ENCODE measurements at regions not wholly inside any gene's neighbourhood (a gene's known extent, or its start where the extent isn't known, plus 50 kb on each side); places are given as distances from the start of the nearest gene placed in this dataset.

GRCh38 chr18:30066288-30066687, 976.3 kb downstream of the DSC3 start:
- DNase-seq (ENCODE audit: low spot score) = no peak

- DNase-seq (ENCODE audit: low spot score) = no peak
Measured at GRCh38 chr18:30057398-30057797, 985.1 kb downstream of the DSC3 start.

DNA sequence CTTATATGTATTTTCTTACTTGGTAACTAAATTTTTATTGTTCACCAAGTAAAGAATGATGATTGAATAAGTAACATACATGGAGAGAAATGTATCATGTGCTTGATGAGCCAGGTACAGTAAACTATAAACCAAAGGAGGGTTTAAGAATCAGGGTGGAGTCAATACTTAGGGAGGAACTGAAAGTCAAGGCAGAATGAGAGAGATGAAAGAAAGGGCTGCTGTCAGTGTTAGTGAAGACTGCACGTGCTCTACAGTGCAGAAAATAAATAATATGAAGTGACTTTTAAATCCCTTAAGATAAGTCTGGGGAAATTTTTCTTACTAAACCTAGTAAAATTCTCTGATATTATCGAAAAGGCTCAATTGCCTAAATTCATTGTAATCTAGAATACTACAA, 986.0 kb downstream of the DSC3 start:
- no peak for DNase-seq (ENCODE audit: low spot score)

GRCh38 chr18:30044496-30044895, 998.0 kb downstream of the DSC3 start:
- no peak for DNase-seq (ENCODE audit: low spot score)

DNA sequence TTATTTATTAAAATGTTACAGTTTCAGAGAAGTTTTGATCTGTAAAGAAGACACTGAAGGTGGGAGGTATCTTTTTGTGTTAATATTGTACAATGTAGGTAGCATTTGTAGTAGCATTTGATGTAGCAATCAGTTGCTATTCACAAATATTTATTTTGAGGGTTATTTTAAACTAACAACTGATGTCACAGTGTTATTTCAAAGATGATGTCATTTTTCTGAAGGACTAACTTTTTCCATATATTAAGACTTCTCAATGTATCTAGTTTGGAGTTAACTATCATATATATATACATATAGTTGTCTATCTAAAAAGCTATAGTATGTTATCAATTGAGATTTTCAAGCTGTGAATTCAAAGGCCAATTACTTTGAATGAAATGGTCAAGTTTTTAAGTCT, 1003.3 kb downstream of the DSC3 start:
- no peak for DNase-seq (ENCODE audit: low spot score)

DNA sequence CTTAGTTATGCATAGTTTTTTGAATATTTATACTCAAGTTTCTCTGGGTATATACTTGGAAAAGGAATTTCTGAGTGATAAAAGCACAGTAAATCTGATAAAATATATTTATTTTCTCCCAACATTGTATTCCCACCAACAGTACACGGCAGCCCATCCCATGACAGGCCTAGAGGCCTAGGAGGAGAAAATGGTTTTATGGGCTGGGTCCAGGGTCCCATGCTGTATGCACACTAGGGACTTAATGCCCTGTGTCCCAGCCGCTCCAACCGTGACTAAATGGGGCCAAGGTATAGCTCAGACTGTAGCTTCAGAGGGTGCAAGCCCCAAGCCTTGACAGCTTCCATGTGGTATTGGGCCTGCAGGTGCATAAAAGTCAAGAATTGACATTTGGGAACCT, 1007.7 kb downstream of the DSC3 start:
- no peak for DNase-seq (ENCODE audit: low spot score)

- no peak for DNase-seq (ENCODE audit: low spot score)
Measured at GRCh38 chr18:30016179-30016578, 1026.4 kb downstream of the DSC3 start.

DNA sequence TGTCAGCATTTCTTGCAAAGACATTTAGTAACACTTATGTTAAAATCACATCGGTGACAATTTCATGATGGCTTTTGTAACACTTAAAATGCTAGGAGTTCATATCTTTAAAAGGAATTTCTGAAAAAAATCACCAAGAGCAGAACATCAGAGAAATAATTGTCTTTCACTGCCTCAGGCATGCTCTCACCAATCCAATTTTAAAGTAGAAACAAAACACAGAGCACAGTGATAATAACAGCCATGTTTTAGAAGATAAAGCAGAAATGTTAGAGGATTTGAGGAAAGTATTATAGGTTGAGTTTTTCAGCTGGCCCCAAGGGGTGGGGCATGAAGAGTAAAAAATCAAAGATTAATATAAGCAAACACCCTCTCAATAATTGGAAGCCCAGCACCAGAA, 1037.6 kb downstream of the DSC3 start:
- DNase-seq (ENCODE audit: low spot score) = no peak

DNA sequence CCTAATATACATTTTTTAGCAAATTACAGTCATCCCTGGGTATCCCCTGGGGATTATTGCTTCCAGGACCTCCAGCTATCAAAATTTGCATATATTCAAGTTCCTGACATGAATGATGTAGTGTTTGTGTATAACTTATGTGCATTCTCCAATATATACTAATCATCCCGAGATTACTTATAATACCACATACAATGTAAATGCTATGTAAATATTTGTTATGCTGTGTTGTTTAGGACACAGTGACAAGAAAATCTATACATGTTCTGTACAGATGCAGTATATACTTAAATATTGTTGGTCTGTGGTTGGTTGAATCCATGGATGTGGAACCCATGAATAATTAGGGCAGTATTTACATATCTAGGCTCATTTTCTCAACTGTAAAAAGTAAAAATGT, 1060.3 kb downstream of the DSC3 start:
- DNase-seq (ENCODE audit: low spot score) = no peak

DNA sequence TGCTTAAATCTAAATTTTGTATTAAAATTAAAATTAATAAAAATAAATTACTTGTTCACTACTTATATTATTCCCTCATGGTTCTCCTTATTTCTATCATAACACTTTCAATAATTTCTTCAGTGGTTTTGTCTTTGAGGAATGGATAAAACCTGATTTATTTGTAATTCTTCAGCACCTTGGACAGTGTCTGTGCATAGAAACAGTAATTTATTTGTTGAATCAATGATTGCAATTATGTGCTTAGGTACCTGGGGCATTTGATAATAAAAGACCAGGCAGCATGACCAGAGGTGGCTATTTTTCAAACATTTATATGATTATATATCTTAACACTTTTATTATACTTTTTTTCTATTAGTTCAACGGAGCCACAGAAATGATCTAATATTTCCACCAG, 1062.7 kb downstream of the DSC3 start:
- DNase-seq (ENCODE audit: low spot score) = peak; percentile 7

GRCh38 chr18:29969876-29970275, 1072.7 kb downstream of the DSC3 start:
- peak; percentile 21 for DNase-seq (ENCODE audit: low spot score)

DNA sequence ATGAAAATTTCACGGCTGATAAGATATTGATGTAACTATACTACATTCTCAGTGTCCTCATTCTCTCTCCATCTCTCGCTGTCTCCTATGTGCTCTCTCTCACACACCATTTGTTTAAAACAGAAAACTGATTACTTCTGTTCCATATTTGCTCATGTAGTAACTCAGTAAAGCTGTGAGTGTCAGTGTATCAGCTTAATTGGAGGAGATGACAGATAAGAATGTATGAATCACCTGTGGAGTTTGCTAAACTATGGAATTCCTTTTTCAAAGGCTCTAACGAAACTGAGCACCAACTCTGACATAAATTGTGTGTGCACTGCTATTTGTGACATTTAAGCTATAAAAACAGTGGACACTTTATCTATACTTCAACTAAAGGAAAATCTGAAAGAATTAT, 1080.0 kb downstream of the DSC3 start:
- DNase-seq (ENCODE audit: low spot score) = no peak

- no peak for DNase-seq (ENCODE audit: low spot score)
Measured at GRCh38 chr18:29960539-29960938, 1082.0 kb downstream of the DSC3 start.

DNA sequence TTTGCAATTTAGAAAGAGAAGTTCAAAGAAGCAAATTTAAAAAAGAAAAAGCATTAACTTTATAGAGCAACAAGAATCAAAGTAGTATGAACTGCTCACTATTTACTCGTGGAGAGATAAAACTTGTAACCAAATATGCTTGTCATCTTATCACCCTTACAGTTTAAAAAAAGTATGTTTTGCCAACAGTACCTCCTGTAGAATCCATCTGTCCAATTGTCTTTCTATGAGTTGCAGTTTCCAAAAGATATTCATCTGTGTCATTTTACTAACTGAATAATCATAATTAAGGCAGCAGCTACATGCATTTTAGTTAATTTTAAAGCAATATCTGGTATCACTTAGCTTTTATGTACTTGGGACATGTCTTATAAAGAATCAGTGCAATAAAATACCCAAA, 1112.3 kb downstream of the DSC3 start:
- no peak for DNase-seq (ENCODE audit: low spot score)

- no peak for DNase-seq (ENCODE audit: low spot score)
Measured at GRCh38 chr18:29928081-29928480, 1114.5 kb downstream of the DSC3 start.

DNA sequence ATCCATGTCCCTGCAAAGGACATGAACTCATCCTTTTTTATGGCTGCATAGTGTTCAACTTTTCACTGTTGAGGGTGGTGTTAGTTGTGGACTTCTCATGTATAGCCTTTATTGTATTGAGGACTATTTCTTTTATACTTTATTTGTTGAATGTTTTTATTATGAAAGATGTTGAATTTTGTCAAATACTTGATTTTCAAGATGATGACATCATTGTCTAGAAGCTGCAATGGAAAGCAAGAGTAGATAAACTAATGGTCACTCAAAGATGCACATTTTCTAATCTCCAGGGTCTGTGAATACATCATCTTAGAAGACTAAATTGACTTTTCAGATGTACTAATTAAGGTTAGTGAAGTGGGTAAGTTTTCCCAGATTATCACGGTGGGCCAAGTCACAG, 1117.0 kb downstream of the DSC3 start:
- DNase-seq (ENCODE audit: low spot score) = no peak

- DNase-seq (ENCODE audit: low spot score) = no peak
Measured at GRCh38 chr18:29912351-29912750, 1130.2 kb downstream of the DSC3 start.

DNA sequence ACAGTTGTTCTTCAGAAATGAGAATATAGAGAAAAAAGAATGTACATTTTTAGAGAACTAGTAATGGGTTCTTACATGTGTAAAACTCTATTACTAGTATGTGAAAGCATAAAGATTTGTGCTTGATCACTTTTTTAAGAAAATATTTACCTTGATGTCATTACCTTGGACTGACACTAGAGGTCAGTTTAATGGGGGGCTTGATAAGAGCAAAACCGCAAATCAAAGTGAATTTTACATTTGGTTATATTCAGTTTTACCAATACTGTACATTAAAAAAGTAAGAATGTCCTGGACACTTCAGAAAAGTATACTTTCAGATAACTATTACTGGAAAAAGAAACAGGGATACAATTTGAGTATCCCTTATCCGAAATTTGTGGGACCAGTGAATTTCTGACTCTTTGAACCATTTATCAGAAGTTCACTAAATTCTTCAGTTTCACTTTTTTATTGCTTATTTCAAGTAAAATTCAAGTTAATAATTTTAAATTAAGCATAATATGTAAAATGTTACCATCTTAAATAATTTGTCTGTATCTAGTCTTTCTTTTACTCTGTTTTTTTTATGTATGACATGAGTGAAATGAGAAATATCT, 1149.5 kb downstream of the DSC3 start:
- DNase-seq (ENCODE audit: low spot score) = peak; percentile 9

- DNase-seq (ENCODE audit: low spot score) = no peak
Measured at GRCh38 chr18:29883114-29883513, 1159.4 kb downstream of the DSC3 start.

DNA sequence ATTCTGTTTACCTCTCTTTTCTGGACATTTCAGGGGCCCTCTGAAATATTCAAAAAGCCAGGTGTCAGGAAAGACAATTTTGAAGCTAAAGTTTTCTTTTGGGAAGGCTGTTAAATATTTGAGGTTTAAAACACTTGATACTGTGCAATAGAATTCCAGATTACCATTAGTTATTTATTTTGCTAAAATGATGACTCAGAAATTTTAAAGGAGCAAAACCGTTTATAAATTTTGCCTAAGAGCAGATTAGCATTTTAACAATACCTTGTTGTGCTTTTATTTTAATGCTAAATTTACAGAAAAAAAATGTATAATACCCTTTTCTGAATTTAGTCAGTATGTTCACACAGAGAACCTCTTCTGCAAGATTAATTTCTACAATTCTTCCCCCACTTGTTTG, 1159.9 kb downstream of the DSC3 start:
- no peak for DNase-seq (ENCODE audit: low spot score)

GRCh38 chr18:29879763-29880162, 1162.8 kb downstream of the DSC3 start:
- DNase-seq (ENCODE audit: low spot score) = no peak

GRCh38 chr18:29874519-29875098, 1167.9 kb downstream of the DSC3 start:
- peak; percentile 34 for DNase-seq (ENCODE audit: low spot score)

DNA sequence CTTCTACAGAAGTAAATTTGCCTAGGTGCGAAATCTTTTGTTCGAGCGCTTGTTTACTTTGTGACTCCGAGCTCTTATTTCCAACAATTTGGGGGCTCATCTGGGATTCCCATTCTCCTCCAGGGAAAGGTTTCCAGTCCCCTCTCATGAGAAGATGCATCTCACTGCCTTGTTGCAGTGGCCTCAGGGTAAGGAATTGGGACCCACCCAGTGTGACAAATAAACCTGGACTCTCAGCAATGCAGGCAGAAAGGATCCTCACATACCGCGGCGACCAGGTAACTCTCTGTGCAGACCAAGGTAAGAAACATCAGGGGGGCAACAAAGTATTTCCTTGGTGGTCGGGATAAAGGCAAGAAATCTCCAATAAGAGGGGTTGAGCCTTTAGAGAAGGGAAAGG, 1169.3 kb downstream of the DSC3 start:
- no peak for DNase-seq (ENCODE audit: low spot score)

- DNase-seq (ENCODE audit: low spot score) = no peak
Measured at GRCh38 chr18:29871246-29871645, 1171.3 kb downstream of the DSC3 start.

Measured in GM03348 (cell line).